ENCODE measurements at regions not wholly inside any gene's neighbourhood (a gene's known extent, or its start where the extent isn't known, plus 50 kb on each side); places are given as distances from the start of the nearest gene placed in this dataset.
A peak's percentile ranks its signal among the peaks of the same experiment; 100 is the strongest.
"Not testable (repeated sequence)": the region's sequence is repeated elsewhere in the genome, so short reads cannot be mapped to it uniquely, and the experiment has no call there.

DNA sequence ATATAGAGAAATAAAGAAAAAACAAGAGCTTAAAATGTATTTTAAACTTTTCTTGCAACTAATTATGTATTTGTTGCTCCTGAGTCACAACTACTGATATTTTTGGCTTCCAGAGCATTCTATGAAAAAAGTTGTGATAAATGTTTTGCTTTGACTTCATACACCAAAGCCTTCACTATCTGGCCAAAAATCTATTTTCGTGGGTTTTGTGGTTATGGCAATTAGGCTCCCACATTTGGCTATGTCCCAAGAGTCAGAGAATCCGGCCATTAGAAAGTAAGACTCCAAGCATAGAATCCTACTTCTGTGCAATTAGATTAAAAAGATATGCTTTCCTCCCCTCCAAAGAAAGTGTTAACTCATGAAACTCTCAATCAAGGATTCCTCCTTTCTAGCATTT, 1456.1 kb upstream of the ACVR2A start:
- no peaks in the 10 kb centered on the region for H3K36me3 Mint-ChIP-seq (ENCODE audit: unreplicated experiment)
- no peak overlapping the region for H3K4me3 Mint-ChIP-seq (ENCODE audit: unreplicated experiment)
- no peaks in the 10 kb centered on the region for H3K27me3 Mint-ChIP-seq (ENCODE audit: unreplicated experiment)
- TF ChIP-seq, protein P1, sequence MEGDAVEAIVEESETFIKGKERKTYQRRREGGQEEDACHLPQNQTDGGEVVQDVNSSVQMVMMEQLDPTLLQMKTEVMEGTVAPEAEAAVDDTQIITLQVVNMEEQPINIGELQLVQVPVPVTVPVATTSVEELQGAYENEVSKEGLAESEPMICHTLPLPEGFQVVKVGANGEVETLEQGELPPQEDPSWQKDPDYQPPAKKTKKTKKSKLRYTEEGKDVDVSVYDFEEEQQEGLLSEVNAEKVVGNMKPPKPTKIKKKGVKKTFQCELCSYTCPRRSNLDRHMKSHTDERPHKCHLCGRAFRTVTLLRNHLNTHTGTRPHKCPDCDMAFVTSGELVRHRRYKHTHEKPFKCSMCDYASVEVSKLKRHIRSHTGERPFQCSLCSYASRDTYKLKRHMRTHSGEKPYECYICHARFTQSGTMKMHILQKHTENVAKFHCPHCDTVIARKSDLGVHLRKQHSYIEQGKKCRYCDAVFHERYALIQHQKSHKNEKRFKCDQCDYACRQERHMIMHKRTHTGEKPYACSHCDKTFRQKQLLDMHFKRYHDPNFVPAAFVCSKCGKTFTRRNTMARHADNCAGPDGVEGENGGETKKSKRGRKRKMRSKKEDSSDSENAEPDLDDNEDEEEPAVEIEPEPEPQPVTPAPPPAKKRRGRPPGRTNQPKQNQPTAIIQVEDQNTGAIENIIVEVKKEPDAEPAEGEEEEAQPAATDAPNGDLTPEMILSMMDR (IDR thresholded peaks at IDR 0.05), result no peak
- no peak for DNase-seq (ENCODE audit: extremely low spot score, unreplicated experiment)
- H3K4me1 Mint-ChIP-seq (ENCODE audit: unreplicated experiment), result peaks cover 13% of the 10 kb centered on the region
- H3K9me3 Mint-ChIP-seq (ENCODE audit: unreplicated experiment), result no peaks in the 10 kb centered on the region
- no peak overlapping the region for H3K27ac Mint-ChIP-seq (ENCODE audit: unreplicated experiment)

DNA sequence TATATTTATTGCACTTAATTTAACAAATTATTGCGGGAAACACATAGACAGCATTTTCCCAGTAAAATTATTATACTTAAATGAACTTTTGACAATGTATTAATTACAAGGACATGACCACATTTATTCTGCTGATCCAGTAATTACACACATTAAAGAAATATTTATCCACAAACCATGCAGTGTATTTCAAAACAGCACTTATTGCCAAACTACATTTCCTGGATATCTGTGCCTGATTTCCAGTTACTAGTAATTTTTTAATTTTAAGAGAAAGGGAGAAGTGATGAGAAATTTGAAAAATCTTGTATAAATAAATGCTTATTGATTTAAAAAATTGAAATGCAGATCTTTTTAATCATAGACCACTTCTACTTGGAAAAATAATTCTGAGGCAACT, 1458.7 kb upstream of the ACVR2A start:
- Mint-ChIP-seq H3K4me3 (ENCODE audit: unreplicated experiment) (no peak overlapping the region), H3K9me3 (ENCODE audit: unreplicated experiment) (no peaks in the 10 kb centered on the region), H3K4me1 (ENCODE audit: unreplicated experiment) (peaks cover 11% of the 10 kb centered on the region), H3K27ac (ENCODE audit: unreplicated experiment) (no peak overlapping the region), H3K36me3 (ENCODE audit: unreplicated experiment) (no peaks in the 10 kb centered on the region), H3K27me3 (ENCODE audit: unreplicated experiment) (no peaks in the 10 kb centered on the region)
- TF ChIP-seq, protein P1 (IDR thresholded peaks at IDR 0.05), result no peak
- DNase-seq (ENCODE audit: extremely low spot score, unreplicated experiment), result no peak

DNA sequence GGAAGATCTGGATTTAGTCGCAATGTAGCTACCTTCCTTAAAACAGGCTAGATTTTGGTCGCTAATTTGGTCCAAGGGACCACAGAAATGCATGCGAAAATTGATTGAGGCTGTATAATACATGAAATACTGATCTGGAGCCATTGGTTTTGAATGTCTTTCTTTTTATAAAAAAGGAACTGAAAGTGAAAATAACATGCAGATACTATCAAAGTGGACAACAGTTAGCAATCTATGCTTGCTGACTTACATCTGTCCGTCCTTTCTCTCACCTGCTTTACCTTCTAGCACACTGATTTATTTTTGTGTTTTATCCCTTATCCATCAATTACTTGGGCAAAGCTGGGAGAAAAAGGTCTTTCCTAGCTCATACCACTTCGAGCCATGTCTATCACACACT, 1459.8 kb upstream of the ACVR2A start:
- Mint-ChIP-seq H3K9me3 (ENCODE audit: unreplicated experiment) (no peaks in the 10 kb centered on the region), H3K27me3 (ENCODE audit: unreplicated experiment) (no peaks in the 10 kb centered on the region)

DNA sequence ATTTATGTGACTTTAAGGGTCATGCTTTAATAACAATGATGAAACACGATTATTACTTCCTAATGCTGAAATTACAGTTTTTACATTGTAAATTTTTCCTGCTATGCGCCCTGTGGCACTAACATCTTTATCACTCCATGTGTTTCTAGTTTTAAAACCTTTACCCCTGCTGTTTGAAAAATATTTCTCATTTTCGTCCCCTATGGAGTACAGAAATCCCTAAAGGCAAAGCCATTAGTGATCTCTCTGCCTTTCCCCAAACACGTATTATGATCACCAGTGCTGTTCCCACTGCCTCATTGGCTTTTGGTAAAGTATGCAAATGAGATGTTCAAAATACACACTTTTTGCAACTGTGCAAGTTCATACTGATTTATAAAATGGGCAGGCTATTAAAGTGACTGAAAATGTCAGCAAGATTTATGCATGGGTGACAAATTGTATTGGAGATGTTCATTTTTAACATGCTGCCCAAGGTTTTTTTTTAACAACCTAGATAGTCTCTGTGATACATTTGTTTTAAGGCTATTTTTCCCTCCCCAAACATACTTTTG, 1468.2 kb upstream of the ACVR2A start:
- DNase-seq (ENCODE audit: extremely low spot score, unreplicated experiment), result no peak
- Mint-ChIP-seq H3K4me1 (ENCODE audit: unreplicated experiment) (peaks cover 29% of the 10 kb centered on the region), H3K9me3 (ENCODE audit: unreplicated experiment) (peaks cover 14% of the 10 kb centered on the region)

More for the DNA sequence above, 1459.8 kb upstream of the ACVR2A start:
- Mint-ChIP-seq H3K4me1 (ENCODE audit: unreplicated experiment) (peaks cover 11% of the 10 kb centered on the region), H3K36me3 (ENCODE audit: unreplicated experiment) (no peaks in the 10 kb centered on the region), H3K4me3 (ENCODE audit: unreplicated experiment) (no peak overlapping the region), H3K27ac (ENCODE audit: unreplicated experiment) (no peak overlapping the region)
- TF ChIP-seq, protein P1 (IDR thresholded peaks at IDR 0.05), result no peak
- DNase-seq (ENCODE audit: extremely low spot score, unreplicated experiment), result no peak

DNA sequence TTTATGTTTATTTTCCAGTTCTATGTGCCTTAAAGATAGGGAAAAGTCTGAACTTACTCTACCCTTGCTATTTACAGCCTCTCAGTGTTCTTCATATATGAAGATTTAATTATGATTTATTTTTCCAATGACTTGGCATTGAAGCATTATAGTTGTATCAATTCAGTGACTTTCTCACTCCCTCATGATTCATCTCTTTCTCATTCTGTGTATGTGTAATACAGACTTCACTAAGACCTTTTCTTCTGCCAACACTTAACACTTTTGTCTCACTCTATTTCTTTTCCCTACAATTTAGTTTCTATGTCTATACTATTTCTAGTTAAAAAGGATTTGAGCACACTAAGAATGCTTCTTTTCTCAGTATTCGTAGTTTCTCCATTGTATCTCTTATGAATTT, 1470.3 kb upstream of the ACVR2A start:
- Mint-ChIP-seq H3K27ac (ENCODE audit: unreplicated experiment) (no peak overlapping the region), H3K27me3 (ENCODE audit: unreplicated experiment) (no peaks in the 10 kb centered on the region), H3K4me3 (ENCODE audit: unreplicated experiment) (no peak overlapping the region), H3K4me1 (ENCODE audit: unreplicated experiment) (peaks cover 41% of the 10 kb centered on the region), H3K9me3 (ENCODE audit: unreplicated experiment) (peaks cover 11% of the 10 kb centered on the region), H3K36me3 (ENCODE audit: unreplicated experiment) (no peaks in the 10 kb centered on the region)
- TF ChIP-seq, protein P1 (IDR thresholded peaks at IDR 0.05), result no peak
- DNase-seq (ENCODE audit: extremely low spot score, unreplicated experiment), result no peak

More for the DNA sequence above, 1468.2 kb upstream of the ACVR2A start:
- TF ChIP-seq, protein P1 (IDR thresholded peaks at IDR 0.05), result no peak
- Mint-ChIP-seq H3K27ac (ENCODE audit: unreplicated experiment) (no peak overlapping the region), H3K27me3 (ENCODE audit: unreplicated experiment) (no peaks in the 10 kb centered on the region), H3K4me3 (ENCODE audit: unreplicated experiment) (no peak overlapping the region), H3K36me3 (ENCODE audit: unreplicated experiment) (no peaks in the 10 kb centered on the region)

DNA sequence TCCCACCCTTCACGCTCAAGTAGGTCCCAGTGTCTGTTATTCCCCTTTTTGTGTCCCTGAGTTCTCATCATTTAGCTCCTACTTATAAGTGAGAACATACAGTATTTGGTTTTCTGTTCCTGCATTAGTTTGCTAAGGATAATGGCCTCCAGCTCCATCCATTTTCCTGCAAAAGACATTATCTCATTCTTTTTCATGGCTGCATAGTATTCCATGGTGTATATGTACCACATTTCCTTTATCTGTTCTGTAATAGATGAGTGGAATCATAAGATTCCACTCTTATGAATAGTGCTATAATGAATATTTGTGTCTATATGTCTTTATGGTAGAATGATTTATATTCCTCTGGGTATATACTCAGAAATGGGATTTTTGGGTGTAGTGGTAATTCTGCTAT, 1473.5 kb upstream of the ACVR2A start:
- not testable (repeated sequence) for DNase-seq (ENCODE audit: extremely low spot score, unreplicated experiment); H3K4me3 Mint-ChIP-seq (ENCODE audit: unreplicated experiment); H3K27me3 Mint-ChIP-seq (ENCODE audit: unreplicated experiment); H3K9me3 Mint-ChIP-seq (ENCODE audit: unreplicated experiment); H3K36me3 Mint-ChIP-seq (ENCODE audit: unreplicated experiment)
- peaks cover 19% of the 10 kb centered on the region for H3K4me1 Mint-ChIP-seq (ENCODE audit: unreplicated experiment)
- peak overlapping the region; percentile 43 for H3K27ac Mint-ChIP-seq (ENCODE audit: unreplicated experiment)

Measured in osteocyte (in vitro differentiated cells).